ENCODE measurements at regions not wholly inside any gene's neighbourhood (a gene's known extent, or its start where the extent isn't known, plus 50 kb on each side); places are given as distances from the start of the nearest gene placed in this dataset.

GRCh38 chrX:46306103-46306502 is 239.1 kb downstream of the ZNF674 start:
- ChIA-PET POLR2A (no interaction called here), CTCF (no interaction called here)
- Histone ChIP-seq H3K9me3 (ENCODE audit: control insufficient read depth, insufficient read depth, low read depth, low read length) (no peaks in the 10 kb centered on the region), H3K4me1 (ENCODE audit: control insufficient read depth, insufficient read depth, low read length) (no peaks in the 10 kb centered on the region), H3K27ac (ENCODE audit: extremely low read depth, low read depth, low read length) (no peak overlapping the region), H3K36me3 (ENCODE audit: control insufficient read depth in 2 of 2, insufficient read depth in 1 of 2, low read length in 2 of 2) (no peaks in the 10 kb centered on the region), H3K4me3 (ENCODE audit: low read depth, low read length) (no peak overlapping the region)
- TF ChIP-seq ZNF211 (tag by site-specific recombination; IDR thresholded peaks at IDR 0.05; ENCODE audit: low read depth) (no peak), ZNF76 (tag by site-specific recombination; IDR thresholded peaks at IDR 0.05; ENCODE audit: borderline replicate concordance, low read depth) (no peak), PRDM1 (tag by site-specific recombination; IDR thresholded peaks at IDR 0.05) (no peak)

DNA sequence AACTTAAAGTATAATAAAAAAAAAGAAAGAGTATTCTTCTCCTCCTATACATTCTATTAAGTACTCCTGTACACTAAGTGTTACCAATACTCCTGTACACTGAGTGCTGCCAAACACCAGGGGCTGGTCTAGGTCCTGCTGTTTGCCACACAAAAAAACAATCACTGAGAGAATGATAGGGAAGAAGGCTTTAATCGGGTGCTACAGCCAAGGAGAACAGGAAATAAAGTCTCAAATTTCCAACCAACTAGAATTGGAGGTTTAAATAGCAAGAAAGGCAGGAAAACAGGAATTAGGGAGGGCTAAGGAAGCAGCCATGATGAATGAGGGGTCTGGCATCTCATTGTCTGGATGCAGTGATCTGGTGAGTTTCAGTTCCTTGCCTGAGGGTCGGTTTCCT is 239.8 kb downstream of the ZNF674 start:
- no peak for TF ChIP-seq ZNF416 (tag by site-specific recombination; IDR thresholded peaks at IDR 0.05)
- TF ChIP-seq SETDB1 (IDR thresholded peaks at IDR 0.05; ENCODE audit: insufficient read length, low read length), result peak; percentile 19
- TF ChIP-seq ZNF837 (tag by site-specific recombination; IDR thresholded peaks at IDR 0.05), result no peak
- no peak for TF ChIP-seq ZNF169 (tag by site-specific recombination; IDR thresholded peaks at IDR 0.05)
- TF ChIP-seq ZNF549 (tag by site-specific recombination; IDR thresholded peaks at IDR 0.05), result no peak
- TF ChIP-seq ZSCAN4 (tag by site-specific recombination; IDR thresholded peaks at IDR 0.05), result no peak
- CTCF ChIA-PET, result no interaction called here
- H3K4me3 ChIP-seq (ENCODE audit: low read depth, low read length), result no peak overlapping the region
- no peaks in the 10 kb centered on the region for H3K4me1 ChIP-seq (ENCODE audit: control insufficient read depth, insufficient read depth, low read length)
- no peaks in the 10 kb centered on the region for H3K36me3 ChIP-seq (ENCODE audit: control insufficient read depth in 2 of 2, insufficient read depth in 1 of 2, low read length in 2 of 2)
- no peaks in the 10 kb centered on the region for H3K9me3 ChIP-seq (ENCODE audit: control insufficient read depth, insufficient read depth, low read depth, low read length)
- no peak overlapping the region for H3K27ac ChIP-seq (ENCODE audit: extremely low read depth, low read depth, low read length)
- POLR2A ChIA-PET, result no interaction called here

DNA sequence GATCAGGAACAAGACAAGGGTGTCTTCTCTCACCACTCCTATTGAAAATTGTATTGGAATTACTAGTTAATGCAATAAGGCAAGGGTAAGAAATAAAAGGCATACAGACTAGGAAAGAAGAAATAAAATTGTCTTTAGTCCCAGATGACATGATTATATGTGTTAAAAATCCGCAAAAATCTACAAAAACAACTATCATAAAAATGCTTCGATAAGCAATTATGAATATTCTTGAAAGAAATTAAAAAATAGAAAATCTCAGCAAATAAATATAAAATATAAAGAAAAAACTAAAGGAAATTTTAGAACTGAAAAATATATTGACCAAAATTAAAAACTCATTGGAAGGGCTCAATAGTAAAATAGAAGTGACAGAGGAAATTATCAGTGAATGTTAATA is 243.3 kb downstream of the ZNF674 start:
- ChIA-PET CTCF (no interaction called here), POLR2A (no interaction called here)
- H3K27ac ChIP-seq (ENCODE audit: extremely low read depth, low read depth, low read length), result no peak overlapping the region
- H3K4me1 ChIP-seq (ENCODE audit: control insufficient read depth, insufficient read depth, low read length), result no peaks in the 10 kb centered on the region
- TF ChIP-seq ZNF266 (tag by site-specific recombination; IDR thresholded peaks at IDR 0.05; ENCODE audit: low read depth), result no peak
- TF ChIP-seq ZNF792 (tag by site-specific recombination; IDR thresholded peaks at IDR 0.05), result no peak
- TF ChIP-seq IKZF3 (tag by site-specific recombination; IDR thresholded peaks at IDR 0.05), result no peak
- no peak for TF ChIP-seq ZNF10 (tag by site-specific recombination; IDR thresholded peaks at IDR 0.05)
- TF ChIP-seq ZNF48 (tag by site-specific recombination; IDR thresholded peaks at IDR 0.05), result no peak
- TF ChIP-seq SCRT2 (tag by site-specific recombination; IDR thresholded peaks at IDR 0.05), result no peak
- TF ChIP-seq ZNF571 (tag by site-specific recombination; IDR thresholded peaks at IDR 0.05), result no peak
- TF ChIP-seq ZNF558 (tag by site-specific recombination; IDR thresholded peaks at IDR 0.05), result no peak
- no peak for TF ChIP-seq ZNF18 (tag by site-specific recombination; IDR thresholded peaks at IDR 0.05)
- TF ChIP-seq ZNF16 (tag by site-specific recombination; IDR thresholded peaks at IDR 0.05; ENCODE audit: low read depth), result no peak
- TF ChIP-seq, protein P1, sequence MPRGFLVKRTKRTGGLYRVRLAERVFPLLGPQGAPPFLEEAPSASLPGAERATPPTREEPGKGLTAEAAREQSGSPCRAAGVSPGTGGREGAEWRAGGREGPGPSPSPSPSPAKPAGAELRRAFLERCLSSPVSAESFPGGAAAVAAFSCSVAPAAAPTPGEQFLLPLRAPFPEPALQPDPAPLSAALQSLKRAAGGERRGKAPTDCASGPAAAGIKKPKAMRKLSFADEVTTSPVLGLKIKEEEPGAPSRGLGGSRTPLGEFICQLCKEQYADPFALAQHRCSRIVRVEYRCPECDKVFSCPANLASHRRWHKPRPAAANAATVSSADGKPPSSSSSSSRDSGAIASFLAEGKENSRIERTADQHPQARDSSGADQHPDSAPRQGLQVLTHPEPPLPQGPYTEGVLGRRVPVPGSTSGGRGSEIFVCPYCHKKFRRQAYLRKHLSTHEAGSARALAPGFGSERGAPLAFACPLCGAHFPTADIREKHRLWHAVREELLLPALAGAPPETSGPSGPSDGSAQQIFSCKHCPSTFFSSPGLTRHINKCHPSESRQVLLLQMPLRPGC (tag by site-specific recombination; IDR thresholded peaks at IDR 0.05), result no peak
- TF ChIP-seq ZNF639 (tag by site-specific recombination; IDR thresholded peaks at IDR 0.05), result no peak
- H3K9me3 ChIP-seq (ENCODE audit: control insufficient read depth, insufficient read depth, low read depth, low read length), result no peaks in the 10 kb centered on the region
- no peak overlapping the region for H3K4me3 ChIP-seq (ENCODE audit: low read depth, low read length)
- H3K36me3 ChIP-seq (ENCODE audit: control insufficient read depth in 2 of 2, insufficient read depth in 1 of 2, low read length in 2 of 2), result no peaks in the 10 kb centered on the region

All from HEK293 (cell line).